ENCODE measurements at regions not wholly inside any gene's neighbourhood (a gene's known extent, or its start where the extent isn't known, plus 50 kb on each side); places are given as distances from the start of the nearest gene placed in this dataset.
"Not testable (repeated sequence)": the region's sequence is repeated elsewhere in the genome, so short reads cannot be mapped to it uniquely, and the experiment has no call there.

DNA sequence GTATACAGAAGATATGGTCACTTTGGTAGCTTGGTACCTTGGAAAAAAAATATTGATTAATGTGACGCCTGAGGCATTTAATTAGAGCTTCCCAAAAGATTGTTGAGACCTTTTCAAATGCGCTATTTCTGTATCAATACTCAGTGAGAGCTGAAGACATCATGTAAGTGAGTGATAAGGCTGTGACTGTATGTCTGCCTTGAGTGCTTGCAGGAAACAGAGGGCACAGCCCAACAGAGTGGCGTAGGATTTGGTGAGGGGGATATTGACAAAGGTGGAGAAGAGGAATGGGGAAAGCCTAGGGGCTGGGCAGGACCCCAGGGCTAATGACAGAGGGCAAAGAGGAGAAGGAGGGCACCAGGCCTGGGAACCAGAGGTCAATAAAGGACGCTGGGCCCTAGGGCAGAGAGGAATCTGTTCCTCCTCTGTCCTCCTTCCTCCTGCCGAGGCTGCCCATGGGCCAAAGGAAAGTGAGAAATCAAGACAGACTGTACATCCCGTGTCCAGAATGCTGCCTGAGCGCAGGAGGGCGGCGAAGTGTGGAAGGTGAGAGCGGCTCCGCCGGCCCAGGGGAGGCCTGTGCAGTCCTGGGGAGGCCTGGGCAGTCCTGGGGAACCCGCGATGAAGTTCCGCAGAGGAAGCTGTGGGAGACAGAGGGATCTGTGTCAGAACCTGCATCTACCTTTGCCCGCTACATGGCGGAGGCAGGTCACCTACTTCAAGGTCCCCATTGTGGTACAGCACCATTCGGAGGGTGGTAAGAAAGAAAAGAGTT is 228.6 kb upstream of the PIEZO2 start:
- no peak for DNase-seq

DNA sequence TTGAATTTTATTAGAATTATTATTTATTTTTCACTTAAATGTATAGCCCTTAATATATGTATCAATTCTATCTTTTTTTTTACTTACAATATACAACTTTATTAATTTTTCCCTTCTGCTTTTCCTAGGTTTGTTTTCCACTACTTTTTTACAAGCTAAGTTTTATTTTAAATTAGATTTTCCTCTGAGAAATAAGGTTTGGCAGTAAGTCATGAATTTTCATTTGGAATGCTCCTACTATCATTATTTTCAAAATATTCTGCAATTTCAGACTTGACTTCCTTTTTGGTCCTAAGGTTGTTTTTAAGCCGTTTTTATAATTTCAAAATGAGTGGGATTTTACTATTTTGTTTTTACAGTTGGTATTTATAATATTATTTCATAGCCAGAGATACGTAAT is 222.8 kb upstream of the PIEZO2 start:
- no peak for DNase-seq

DNA sequence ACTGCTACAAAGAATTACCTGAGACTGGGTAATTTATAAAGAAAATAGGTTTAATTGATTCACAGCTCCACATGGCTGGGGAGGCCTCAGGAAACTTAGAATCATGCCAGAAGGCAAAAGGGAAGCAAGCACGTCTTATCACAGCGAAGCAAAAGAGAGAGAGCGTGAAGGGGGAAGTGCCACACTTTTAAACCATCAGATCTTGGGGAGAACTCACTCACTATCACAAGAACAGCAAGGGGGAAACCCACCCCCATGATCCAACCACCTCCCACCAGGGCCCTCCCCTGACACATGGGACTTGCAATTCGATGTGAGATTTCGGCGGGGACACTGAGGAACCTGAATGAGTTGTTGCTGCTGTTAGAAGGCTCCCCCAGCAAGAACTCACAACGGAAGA is 220.2 kb upstream of the PIEZO2 start:
- no peak for DNase-seq

DNA sequence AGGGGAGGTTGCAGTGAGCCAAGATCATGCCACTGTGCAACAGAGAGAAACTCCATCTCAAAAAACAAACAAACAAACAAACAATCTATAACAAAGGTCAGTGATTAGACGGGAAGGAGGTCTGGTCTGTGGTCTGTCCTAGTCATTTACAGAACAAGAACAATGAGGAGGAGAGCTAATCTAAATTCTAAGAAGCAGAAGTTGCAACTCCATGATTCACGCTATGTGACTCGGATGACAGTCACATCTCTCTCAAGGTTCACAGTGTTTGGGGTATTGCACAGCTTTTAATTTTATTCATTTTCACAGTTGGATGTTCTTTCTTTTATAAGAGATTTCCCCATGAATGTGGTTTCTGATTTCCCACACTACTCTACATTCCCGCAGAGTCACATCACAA is 218.7 kb upstream of the PIEZO2 start:
- DNase-seq, result no peak

DNA sequence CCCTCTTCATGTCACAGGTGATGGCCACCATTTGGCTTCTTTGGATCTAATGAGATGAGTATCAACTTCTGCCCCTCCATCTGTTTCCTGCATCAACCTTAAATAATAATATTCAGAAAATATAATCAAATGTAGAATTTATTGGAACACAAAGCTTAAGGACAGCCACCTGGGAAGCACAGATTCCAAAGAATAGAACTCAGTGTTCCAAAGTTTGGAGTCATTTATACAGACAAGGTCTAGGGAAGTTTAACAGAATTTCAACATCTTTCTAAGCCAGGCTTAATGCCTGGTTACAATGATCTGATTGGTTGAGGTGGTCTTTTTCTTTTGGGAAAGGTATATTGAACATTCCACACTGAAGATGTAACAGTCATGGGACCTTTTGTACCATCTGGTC is 218.0 kb upstream of the PIEZO2 start:
- DNase-seq, result no peak

DNA sequence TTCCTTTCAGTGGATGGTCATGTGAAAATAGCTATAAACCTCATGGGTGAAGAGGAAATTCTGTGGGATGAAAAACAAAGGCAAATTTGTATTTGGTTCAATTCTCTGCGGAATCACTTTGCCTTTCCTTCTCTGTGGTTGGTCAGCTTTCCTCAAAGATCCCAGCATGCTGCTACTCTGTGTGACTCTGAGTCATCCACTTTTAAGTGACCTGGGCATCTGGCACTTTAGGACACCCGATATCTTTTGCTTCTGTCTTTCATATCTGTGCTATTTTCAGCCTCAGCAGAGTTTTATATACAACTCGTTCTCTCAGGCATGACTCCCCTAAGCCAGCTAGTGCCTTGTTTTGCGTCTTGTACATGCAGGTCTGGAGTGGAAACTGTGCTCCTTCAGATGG is 217.0 kb upstream of the PIEZO2 start:
- peak; percentile 43 for DNase-seq

DNA sequence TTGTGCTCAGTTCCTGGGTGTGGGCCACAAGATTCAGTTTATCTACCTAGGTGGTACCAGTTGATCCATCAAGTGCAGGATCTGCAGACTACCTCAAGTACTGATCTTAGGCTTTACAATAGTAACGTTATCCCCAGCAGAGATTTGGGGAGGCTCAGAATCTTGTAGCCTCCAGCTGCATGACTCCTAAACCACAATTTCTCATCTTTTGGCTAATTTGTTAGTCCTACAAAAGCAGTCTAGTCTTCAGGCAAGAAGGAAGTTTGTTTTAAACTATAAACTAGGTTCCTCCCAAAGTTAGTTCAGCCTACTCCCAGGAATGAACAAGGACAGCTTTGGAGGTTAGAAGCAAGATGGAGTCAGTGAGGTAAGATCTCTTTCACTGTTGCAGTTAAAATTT is 213.5 kb upstream of the PIEZO2 start:
- no peak for DNase-seq

DNA sequence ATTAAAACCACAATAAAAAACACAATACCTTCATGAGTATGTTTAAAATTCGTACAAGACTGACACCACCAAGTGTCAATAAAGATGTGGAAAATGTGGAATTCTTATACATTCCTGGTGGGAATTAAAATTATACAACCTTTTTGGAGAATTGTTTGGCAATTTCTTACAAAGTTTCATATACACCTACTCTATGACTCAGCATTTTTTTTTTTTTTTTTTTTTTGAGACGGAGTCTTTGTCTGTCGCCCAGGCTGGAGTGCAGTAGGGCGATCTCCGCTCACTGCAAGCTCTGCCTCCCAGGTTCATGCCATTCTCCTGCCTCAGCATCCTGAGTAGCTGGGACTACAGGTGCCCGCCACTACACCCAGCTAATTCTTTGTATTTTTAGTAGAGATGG is 212.5 kb upstream of the PIEZO2 start:
- not testable (repeated sequence) for DNase-seq

DNA sequence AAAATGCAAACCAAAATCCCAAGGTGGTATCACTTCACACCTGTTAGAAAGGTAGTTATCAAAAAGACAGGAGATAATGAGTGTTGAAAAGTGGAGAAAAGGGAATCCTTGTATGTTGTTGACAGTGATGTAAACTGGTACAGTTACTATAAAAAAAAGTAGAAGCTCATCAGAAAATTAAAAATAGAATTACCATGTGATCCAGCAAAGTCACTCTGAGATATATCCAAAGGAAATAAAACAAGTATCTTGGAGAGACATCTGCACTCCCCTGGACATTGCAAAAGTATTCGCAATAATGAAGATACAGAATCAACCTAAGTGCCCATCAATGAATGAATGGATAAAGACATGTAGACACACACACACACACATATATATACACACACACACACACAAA is 208.3 kb upstream of the PIEZO2 start:
- DNase-seq, result no peak

DNA sequence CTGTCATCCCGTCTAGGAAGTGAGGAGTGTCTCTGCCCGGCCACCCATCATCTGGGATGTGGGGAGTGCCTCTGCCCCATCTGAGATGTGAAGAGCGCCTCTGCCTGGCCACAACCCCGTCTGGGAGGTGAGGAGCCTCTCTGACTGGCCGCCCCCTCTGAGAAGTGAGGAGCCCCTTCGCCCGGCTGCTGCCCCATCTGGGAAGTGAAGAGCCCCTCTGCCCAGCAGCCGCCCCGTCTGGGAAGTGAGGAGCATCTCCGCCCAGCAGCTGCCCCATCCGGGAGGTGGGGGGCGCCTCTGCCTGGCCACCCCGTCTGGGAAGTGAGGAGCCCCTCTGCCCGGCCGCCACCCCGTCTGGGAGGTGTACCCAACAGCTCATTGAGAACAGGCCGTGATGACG is 195.2 kb upstream of the PIEZO2 start:
- not testable (repeated sequence) for DNase-seq

DNA sequence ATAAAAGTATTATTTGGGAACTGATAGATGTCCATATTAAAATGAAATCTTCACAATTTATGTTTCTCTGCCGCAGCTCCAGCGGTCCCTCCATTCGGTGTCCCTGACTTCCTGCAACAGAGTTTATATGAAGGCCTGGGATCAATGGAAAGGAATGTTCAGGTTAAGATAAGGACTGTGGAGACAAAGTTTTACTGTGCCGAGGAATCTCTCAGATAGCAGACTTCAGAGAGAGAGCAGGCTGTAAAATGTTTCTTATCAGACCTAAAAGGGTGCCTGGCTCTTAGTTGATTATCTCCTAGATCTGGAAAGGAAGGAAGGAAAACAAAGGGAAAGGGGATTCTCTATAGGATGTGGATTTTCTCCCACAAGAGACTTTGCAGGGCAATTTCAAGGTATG is 193.7 kb upstream of the PIEZO2 start:
- no peak for DNase-seq

DNA sequence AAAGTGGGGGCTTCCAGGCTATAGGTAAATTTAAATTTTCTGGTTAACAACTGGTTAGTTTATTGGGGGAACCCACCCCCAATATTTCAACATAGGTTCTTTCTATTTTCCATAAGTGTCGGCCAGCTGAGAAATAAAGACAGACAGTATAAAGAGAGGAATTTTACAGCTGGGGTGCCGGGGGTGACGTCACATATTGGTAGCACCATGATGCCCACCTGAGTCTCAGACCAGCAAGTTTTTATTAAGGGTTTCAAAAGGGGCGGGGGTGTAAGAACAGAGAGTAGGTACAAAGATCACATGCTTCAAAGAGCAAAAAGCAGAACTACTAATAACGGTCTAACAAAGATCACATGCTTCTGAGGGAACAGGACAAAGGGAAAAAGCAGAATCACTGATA is 192.7 kb upstream of the PIEZO2 start:
- not testable (repeated sequence) for DNase-seq

DNA sequence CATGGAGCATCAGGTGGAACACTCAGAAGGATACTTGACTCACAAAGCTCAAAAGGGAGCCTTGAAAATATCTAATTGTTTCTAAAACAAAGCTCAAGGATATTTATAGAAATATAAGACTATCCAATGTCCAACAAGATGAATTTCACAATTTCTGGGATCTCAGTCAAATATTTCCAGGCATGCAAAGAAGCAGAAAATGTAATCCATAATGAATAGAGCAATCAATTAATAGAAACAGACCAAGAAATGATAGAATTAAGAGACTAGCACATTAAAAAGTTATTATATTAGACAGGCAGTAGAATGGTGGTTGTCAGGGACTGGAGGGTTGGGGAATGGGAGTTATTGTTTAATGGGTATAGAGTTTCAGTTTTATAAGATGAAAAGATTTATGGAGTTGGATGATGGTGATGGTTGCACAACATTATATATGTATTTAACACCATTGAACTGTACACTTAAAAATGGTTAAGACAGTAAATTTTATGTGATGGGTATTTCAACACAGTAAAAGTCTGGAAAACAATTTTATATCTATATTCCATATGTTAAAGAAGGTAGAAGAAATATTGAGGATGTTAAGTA is 189.9 kb upstream of the PIEZO2 start:
- DNase-seq, result no peak

DNA sequence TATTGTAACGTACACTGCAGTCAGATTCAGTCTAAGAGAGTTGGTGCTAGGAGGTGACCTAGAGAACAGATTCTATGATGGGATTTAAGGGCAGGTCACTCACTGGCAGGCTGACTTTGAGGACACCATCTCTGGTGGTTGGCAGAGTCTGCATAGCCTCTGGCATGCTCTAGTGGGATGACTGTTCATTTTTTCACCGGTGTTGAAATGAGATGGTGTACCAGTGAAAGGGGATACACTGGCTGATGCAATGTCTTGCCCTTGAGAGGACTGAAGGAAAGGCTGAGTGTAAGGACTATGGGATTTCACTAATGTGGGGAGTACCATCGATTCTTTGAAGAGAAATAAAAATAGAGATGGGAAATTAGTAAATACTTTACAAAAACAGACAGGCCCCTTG is 186.9 kb upstream of the PIEZO2 start:
- DNase-seq, result no peak

DNA sequence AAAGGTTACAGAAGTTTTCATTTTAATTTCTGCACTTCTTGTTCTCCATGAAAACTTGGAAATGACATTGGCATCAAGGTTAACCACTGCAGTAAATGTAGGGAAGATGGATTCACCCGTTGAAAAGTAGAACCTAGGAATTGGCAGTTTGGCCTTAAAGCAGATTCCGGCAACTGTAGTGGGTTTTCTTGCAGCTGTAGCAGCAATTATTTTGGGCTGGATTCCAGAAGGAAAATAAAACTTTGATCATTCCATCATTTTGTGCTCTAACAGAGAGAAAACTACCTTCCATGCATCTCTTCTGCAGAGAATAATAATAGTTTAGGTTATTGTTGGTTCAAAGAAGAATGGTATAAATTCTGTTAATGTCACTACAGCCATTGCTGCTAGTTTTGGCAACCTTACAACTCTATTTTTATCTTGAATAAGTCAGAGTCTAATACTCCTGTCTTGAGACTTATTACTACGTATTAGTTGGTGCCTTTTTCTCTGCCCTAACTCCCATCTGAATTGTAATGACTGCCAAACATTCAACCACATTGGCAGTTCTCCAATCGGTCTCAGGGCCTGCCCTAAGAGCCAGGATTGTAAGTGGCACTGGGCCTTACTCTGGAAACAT is 178.1 kb upstream of the PIEZO2 start:
- DNase-seq, result peak; percentile 40

DNA sequence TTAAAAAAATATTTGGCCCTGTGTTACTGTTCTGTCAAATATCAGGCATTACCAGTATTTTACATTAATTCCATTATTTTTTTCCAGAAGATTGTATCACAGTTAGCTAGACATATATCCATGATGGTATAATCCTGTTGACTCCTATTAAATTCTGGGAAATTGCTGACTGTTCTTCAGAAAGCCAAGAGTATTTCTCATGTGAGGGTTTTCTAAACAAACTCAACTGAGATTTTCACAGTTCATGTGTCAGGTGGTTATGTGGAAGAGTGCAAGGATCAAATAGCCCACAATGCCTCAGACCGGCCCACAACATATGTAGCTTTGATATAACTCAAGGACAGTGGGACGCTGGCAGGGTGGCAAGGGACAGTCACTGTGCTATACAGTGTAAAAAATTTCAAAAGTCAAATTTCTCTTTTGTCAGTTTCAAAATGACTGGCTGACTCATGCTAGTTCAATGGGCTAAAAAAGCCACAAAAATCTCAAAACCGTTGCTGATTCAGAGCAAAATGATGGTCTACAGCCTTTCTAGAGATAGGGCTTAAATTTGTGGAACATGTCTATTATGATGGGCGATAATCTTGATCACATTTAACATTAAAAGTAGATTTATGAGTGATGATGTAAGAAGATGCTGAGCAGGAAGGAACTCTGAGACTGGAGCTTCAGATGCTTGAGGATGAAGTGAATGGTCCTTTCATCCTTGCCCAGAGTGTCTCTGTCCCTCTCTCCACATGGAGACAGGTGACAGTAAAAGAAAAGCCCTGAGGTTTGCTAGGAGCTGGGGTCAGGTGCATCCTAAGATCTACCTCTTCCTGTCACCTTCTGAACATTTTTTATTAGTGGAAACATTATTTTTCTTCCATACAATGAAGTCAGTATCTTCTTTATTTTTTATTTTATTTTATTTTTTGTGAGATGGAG is 175.8 kb upstream of the PIEZO2 start:
- no peak for DNase-seq

DNA sequence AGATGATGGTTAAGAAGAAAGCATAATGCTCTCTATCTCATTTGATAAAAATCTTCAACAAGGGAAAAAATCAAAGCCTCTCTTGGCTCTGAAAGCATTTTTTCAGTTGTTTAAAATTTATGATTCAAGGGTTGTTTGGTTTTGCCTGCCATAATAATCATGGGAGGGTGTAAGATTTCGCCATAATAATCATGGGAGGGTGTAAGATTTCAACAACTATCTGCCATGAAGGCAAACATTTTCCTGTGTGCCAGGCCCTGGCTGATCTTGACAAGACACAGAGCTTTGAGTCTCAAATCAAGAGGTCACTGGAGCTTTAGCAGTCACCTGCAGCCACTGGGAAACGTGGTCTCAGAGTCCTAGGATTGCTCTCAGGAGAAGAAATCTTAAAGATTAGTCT is 175.1 kb upstream of the PIEZO2 start:
- no peak for DNase-seq

DNA sequence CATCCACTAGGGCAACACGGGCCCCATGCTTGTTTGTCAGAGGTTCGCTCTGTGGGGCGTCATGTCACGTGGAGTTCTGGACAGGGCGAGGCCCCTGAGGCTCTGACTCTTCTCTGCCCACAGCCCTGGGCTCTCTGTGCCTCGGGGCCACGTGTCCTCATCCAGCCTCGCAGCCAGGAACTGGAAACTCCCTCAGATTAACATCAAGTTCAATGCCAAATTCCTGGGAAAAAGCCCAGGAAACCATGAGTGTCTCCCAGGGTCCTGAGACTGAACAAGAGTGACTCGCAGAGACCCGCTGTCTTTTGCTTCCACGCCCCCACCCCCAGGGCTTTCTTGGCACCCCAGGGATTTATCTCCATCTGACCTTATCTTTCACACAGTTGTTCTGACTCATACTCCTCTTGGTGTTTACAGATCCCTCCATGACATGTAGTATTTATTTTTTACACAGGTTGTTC is 174.0 kb upstream of the PIEZO2 start:
- DNase-seq, result no peak

DNA sequence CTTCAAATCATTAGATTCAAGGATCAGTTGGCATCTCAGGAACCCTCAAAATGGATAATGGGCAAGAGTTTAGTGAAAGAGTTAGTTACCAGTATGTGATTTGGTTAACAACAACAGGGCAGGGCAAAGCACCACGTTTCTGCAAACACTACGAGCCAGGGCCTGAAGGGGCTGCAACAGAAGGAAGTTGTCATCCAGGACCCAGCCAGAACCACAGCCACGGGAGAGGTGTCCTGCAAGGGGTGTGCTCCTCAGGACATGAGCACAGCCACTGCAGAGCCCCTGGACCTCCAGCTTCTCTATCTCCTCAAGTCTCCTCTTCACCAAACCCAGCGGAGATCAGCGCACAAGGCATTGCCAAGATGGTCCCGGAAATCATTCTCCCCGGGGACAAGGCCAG is 173.3 kb upstream of the PIEZO2 start:
- DNase-seq, result no peak

DNA sequence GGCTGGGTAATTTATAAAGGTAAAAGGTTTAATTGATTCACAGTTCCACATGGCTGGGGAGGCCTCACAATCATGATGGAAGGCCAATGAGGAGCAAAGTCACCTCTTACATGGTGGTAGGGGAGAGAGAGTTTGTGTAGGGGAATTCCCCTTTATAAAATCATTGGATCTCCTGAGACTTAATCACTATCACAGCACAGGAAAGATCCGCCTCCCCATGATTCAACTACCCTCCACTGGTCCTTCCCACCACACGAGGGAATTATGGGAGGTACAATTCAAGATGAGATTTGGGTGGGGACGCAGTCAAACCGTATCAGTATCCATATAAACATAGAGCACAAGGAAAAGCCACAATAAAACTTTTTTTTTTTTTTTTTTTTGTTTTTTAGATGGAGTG is 172.6 kb upstream of the PIEZO2 start:
- DNase-seq, result no peak

DNA sequence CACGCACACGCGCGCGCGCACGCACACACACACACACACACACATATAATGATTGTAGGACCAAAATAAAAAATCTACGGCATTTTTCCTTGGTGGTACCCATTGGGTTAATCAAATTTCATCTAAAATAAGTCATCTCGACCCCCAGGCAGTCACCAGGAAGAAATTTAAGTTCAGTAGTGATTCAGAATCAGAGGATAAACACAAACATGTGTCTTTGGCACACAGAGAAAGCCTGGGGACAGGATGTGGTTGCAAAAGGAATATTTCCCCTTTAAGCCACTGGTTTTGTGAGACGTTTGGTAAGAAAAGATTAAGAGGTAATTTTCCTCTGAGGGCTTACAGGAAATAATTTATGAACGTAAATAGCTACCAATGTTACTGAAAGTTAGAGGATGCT is 171.6 kb upstream of the PIEZO2 start:
- DNase-seq, result no peak

DNA sequence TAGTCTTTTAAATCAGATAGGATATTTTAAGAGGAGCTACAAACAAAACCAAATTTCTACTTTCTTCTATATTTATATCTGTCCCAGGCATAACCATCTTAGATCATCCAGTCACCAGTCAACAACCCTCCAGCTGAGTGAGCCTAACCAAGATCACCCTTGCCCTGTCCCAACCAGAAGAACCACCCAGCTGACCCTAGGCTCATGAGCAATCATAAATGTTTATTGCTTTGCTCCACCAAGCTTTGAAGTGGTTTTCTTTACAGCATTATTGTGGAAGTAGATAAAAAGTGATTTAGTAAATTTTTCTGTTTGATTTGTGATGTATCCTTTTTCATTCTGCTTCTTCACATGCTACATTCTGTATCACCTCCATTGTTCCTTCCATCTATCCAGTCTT is 167.2 kb upstream of the PIEZO2 start:
- no peak for DNase-seq

DNA sequence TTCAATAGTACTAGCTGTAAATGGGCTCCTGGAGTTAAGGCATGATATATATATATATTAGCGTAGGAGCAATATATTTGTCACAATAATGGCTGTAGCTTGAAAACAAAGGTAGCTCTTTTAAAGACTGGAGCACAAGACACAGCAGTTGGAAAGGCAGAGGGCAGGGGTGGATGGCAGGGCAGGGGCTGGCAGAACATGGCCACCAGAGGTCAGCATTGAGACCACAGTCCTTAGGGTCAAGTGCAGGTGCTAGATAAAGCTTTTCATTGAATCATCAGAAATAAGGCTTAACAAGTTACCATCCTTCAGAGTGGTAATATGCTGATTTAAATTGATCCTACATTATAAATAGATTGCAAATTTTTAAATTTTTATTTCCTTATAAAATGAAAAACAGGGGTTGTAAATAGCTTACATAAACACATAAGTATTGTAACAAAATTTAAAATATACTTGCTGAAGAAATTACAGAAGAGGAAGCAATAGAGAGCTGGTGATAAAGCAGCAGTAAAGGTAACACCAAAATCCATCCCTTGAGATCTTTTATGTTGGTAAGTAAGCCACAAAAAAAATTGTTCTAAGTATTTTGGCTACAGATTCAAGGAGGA is 161.2 kb upstream of the PIEZO2 start:
- DNase-seq, result no peak
